ENCODE measurements at regions not wholly inside any gene's neighbourhood (a gene's known extent, or its start where the extent isn't known, plus 50 kb on each side); places are given as distances from the start of the nearest gene placed in this dataset.

DNA sequence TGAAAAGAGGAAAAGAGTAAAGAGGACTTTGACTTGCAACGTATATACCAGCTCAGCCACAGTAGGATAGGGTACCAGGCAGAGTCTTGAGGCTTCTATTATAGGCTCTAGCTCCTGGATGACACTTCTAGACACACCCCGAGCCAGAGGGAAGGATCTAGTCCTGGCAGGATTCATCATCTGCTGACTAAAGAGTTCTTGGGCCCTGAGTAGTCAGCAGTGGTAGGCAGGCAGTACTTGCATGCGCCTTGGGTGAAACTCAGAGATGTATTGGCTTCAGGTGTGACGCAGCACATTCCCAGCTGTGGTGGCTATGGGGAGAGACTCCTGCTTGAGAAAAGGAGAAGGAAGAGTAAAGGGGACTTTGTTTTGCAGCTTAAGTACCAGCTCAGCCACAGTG is 162.3 kb upstream of the APP start:
- H3K4me3 ChIP-seq (replicated peaks; ENCODE audit: low read depth, low read length): no peak overlapping the region
- DNase-seq (ENCODE audit: low read depth): no peak
- TF ChIP-seq, protein P1, sequence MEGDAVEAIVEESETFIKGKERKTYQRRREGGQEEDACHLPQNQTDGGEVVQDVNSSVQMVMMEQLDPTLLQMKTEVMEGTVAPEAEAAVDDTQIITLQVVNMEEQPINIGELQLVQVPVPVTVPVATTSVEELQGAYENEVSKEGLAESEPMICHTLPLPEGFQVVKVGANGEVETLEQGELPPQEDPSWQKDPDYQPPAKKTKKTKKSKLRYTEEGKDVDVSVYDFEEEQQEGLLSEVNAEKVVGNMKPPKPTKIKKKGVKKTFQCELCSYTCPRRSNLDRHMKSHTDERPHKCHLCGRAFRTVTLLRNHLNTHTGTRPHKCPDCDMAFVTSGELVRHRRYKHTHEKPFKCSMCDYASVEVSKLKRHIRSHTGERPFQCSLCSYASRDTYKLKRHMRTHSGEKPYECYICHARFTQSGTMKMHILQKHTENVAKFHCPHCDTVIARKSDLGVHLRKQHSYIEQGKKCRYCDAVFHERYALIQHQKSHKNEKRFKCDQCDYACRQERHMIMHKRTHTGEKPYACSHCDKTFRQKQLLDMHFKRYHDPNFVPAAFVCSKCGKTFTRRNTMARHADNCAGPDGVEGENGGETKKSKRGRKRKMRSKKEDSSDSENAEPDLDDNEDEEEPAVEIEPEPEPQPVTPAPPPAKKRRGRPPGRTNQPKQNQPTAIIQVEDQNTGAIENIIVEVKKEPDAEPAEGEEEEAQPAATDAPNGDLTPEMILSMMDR (IDR thresholded peaks at IDR 0.05; ENCODE audit: low read length, missing control alignments): no peak

GRCh38 chr21:26331205-26331980 is 160.8 kb upstream of the APP start:
- no peak for DNase-seq (ENCODE audit: low read depth)
- H3K4me3 ChIP-seq (replicated peaks; ENCODE audit: low read depth, low read length): no peak overlapping the region
- TF ChIP-seq, protein P1 (IDR thresholded peaks at IDR 0.05; ENCODE audit: low read length, missing control alignments): no peak

GRCh38 chr21:26320596-26320995 is 150.0 kb upstream of the APP start:
- no peak overlapping the region for H3K4me3 ChIP-seq (replicated peaks; ENCODE audit: low read depth, low read length)
- no peak for DNase-seq (ENCODE audit: low read depth)
- TF ChIP-seq, protein P1 (IDR thresholded peaks at IDR 0.05; ENCODE audit: low read length, missing control alignments): no peak

- TF ChIP-seq, protein P1 (IDR thresholded peaks at IDR 0.05; ENCODE audit: low read length, missing control alignments): no peak
- H3K4me3 ChIP-seq (replicated peaks; ENCODE audit: low read depth, low read length): no peak overlapping the region
- no peak for DNase-seq (ENCODE audit: low read depth)
Observed at GRCh38 chr21:26307640-26308039, 137.1 kb upstream of the APP start.

DNA sequence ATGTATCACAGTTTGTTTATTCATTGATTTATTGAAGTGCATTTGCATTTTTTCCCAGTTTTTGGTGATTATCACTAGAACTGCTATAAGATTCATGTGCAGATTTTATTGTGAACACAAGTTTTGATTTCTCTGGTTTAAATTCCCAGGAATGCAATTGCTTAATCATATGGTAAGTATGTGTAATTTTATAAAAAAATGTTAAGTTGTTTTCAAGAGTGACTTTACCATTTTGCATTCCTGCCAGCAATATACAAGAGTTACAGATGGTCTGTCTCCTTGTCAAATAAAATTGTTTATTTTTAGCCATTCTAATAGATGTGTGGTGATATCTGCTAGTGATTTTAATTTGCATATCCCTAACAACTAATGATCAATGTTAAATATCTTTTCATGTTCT is 127.3 kb upstream of the APP start:
- no peak for DNase-seq (ENCODE audit: low read depth)
- TF ChIP-seq, protein P1 (IDR thresholded peaks at IDR 0.05; ENCODE audit: low read length, missing control alignments): no peak
- H3K4me3 ChIP-seq (replicated peaks; ENCODE audit: low read depth, low read length): no peak overlapping the region

GRCh38 chr21:26293141-26293946 is 122.8 kb upstream of the APP start:
- H3K4me3 ChIP-seq (replicated peaks; ENCODE audit: low read depth, low read length): no peak overlapping the region
- no peak for DNase-seq (ENCODE audit: low read depth)

More at GRCh38 chr21:26293141-26293946, 122.8 kb upstream of the APP start:
- TF ChIP-seq, protein P1 (IDR thresholded peaks at IDR 0.05; ENCODE audit: low read length, missing control alignments): no peak

Measured in fibroblast of pulmonary artery (primary cell).